ENCODE measurements at regions not wholly inside any gene's neighbourhood (a gene's known extent, or its start where the extent isn't known, plus 50 kb on each side); places are given as distances from the start of the nearest gene placed in this dataset.

GRCh38 chr11:128289048-128289447 is 298.3 kb downstream of the ETS1 start:
- peaks cover 41% of the 10 kb centered on the region for H3K4me1 Mint-ChIP-seq
- TF ChIP-seq CTCF (conservative IDR thresholded peaks at IDR 0.05): no peak
- DNase-seq (ENCODE audit: low read depth, low spot score): no peak
- no peaks in the 10 kb centered on the region for H3K9me3 Mint-ChIP-seq
- H3K4me3 Mint-ChIP-seq: no peak overlapping the region
- peaks cover 8% of the 10 kb centered on the region for H3K27me3 Mint-ChIP-seq (ENCODE audit: low read depth)
- H3K36me3 Mint-ChIP-seq (ENCODE audit: low read depth): no peaks in the 10 kb centered on the region
- no peak overlapping the region for H3K27ac Mint-ChIP-seq (ENCODE audit: unreplicated experiment)

GRCh38 chr11:128288368-128288767 is 299.0 kb downstream of the ETS1 start:
- Mint-ChIP-seq H3K9me3 (no peaks in the 10 kb centered on the region), H3K4me1 (peaks cover 35% of the 10 kb centered on the region), H3K4me3 (no peak overlapping the region), H3K36me3 (ENCODE audit: low read depth) (no peaks in the 10 kb centered on the region), H3K27me3 (ENCODE audit: low read depth) (peaks cover 8% of the 10 kb centered on the region), H3K27ac (ENCODE audit: unreplicated experiment) (no peak overlapping the region)
- no peak for DNase-seq (ENCODE audit: low read depth, low spot score)
- no peak for TF ChIP-seq CTCF (conservative IDR thresholded peaks at IDR 0.05)

- no peaks in the 10 kb centered on the region for H3K9me3 Mint-ChIP-seq
These were observed 302.0 kb downstream of the ETS1 start for GRCh38 chr11:128285321-128285720.

GRCh38 chr11:128284634-128285033 is 302.7 kb downstream of the ETS1 start:
- H3K9me3 Mint-ChIP-seq: no peaks in the 10 kb centered on the region

More at GRCh38 chr11:128285321-128285720, 302.0 kb downstream of the ETS1 start:
- TF ChIP-seq CTCF (conservative IDR thresholded peaks at IDR 0.05): no peak
- H3K4me3 Mint-ChIP-seq: no peak overlapping the region
- peaks cover 19% of the 10 kb centered on the region for H3K4me1 Mint-ChIP-seq
- H3K36me3 Mint-ChIP-seq (ENCODE audit: low read depth): no peaks in the 10 kb centered on the region
- H3K27ac Mint-ChIP-seq (ENCODE audit: unreplicated experiment): no peak overlapping the region
- DNase-seq (ENCODE audit: low read depth, low spot score): no peak
- H3K27me3 Mint-ChIP-seq (ENCODE audit: low read depth): peaks cover 5% of the 10 kb centered on the region

GRCh38 chr11:128283451-128283850 is 303.9 kb downstream of the ETS1 start:
- H3K27me3 Mint-ChIP-seq (ENCODE audit: low read depth): peaks cover 4% of the 10 kb centered on the region
- peaks cover 6% of the 10 kb centered on the region for H3K4me1 Mint-ChIP-seq
- no peaks in the 10 kb centered on the region for H3K9me3 Mint-ChIP-seq
- no peak overlapping the region for H3K27ac Mint-ChIP-seq (ENCODE audit: unreplicated experiment)
- no peak for TF ChIP-seq CTCF (conservative IDR thresholded peaks at IDR 0.05)
- H3K4me3 Mint-ChIP-seq: no peak overlapping the region
- no peaks in the 10 kb centered on the region for H3K36me3 Mint-ChIP-seq (ENCODE audit: low read depth)
- no peak for DNase-seq (ENCODE audit: low read depth, low spot score)

More at GRCh38 chr11:128284634-128285033, 302.7 kb downstream of the ETS1 start:
- no peak for TF ChIP-seq CTCF (conservative IDR thresholded peaks at IDR 0.05)
- Mint-ChIP-seq H3K36me3 (ENCODE audit: low read depth) (no peaks in the 10 kb centered on the region), H3K27ac (ENCODE audit: unreplicated experiment) (no peak overlapping the region), H3K4me1 (peaks cover 16% of the 10 kb centered on the region), H3K4me3 (no peak overlapping the region), H3K27me3 (ENCODE audit: low read depth) (peaks cover 8% of the 10 kb centered on the region)
- no peak for DNase-seq (ENCODE audit: low read depth, low spot score)

GRCh38 chr11:128282053-128282452 is 305.3 kb downstream of the ETS1 start:
- H3K4me1 Mint-ChIP-seq: peaks cover 3% of the 10 kb centered on the region
- no peak for DNase-seq (ENCODE audit: low read depth, low spot score)
- no peaks in the 10 kb centered on the region for H3K9me3 Mint-ChIP-seq
- no peak overlapping the region for H3K4me3 Mint-ChIP-seq
- no peaks in the 10 kb centered on the region for H3K36me3 Mint-ChIP-seq (ENCODE audit: low read depth)
- TF ChIP-seq CTCF (conservative IDR thresholded peaks at IDR 0.05): no peak
- H3K27ac Mint-ChIP-seq (ENCODE audit: unreplicated experiment): no peak overlapping the region
- peaks cover 4% of the 10 kb centered on the region for H3K27me3 Mint-ChIP-seq (ENCODE audit: low read depth)

All from neural crest cell (in vitro differentiated cells).